ENCODE measurements at regions not wholly inside any gene's neighbourhood (a gene's known extent, or its start where the extent isn't known, plus 50 kb on each side); places are given as distances from the start of the nearest gene placed in this dataset.

- DNase-seq (ENCODE audit: low spot score in 2 of 2): peak; percentile 33 to 70
Observed at GRCh38 chr10:42974693-42975002, 102.2 kb upstream of the RET start.

GRCh38 chr10:42975005-42975493 is 101.8 kb upstream of the RET start:
- no peak for TF ChIP-seq EP300 (IDR thresholded peaks at IDR 0.05)
- TF ChIP-seq POLR2AphosphoS5 (IDR thresholded peaks at IDR 0.05): no peak
- no peak for TF ChIP-seq POLR2A (IDR thresholded peaks at IDR 0.05)
- no peak for TF ChIP-seq CTCF (IDR thresholded peaks at IDR 0.05)
- 60% methylated on average over 1 of the region's 4 CpGs for WGBS
- peaks cover 3% of the 10 kb centered on the region for H3K4me1 ChIP-seq
- DNase-seq (ENCODE audit: low spot score in 2 of 2): peak; percentile 26 to 72
- no peaks in the 10 kb centered on the region for H3K36me3 ChIP-seq
- no peak overlapping the region for H3K4me3 ChIP-seq
- H3K9me3 ChIP-seq: no peaks in the 10 kb centered on the region
- H3K27me3 ChIP-seq: no peaks in the 10 kb centered on the region
- H3K27ac ChIP-seq: no peak overlapping the region

More at GRCh38 chr10:42974693-42975002, 102.2 kb upstream of the RET start:
- 71% methylated on average over 3 of the region's 3 CpGs for WGBS
- H3K36me3 ChIP-seq: no peaks in the 10 kb centered on the region
- H3K27ac ChIP-seq: no peak overlapping the region
- H3K27me3 ChIP-seq: no peaks in the 10 kb centered on the region
- no peaks in the 10 kb centered on the region for H3K4me1 ChIP-seq
- H3K4me3 ChIP-seq: no peak overlapping the region
- no peak for TF ChIP-seq POLR2A (IDR thresholded peaks at IDR 0.05)
- TF ChIP-seq CTCF (IDR thresholded peaks at IDR 0.05): no peak
- TF ChIP-seq EP300 (IDR thresholded peaks at IDR 0.05): no peak
- no peak for TF ChIP-seq POLR2AphosphoS5 (IDR thresholded peaks at IDR 0.05)
- H3K9me3 ChIP-seq: no peaks in the 10 kb centered on the region

- Histone ChIP-seq H3K9me3 (no peaks in the 10 kb centered on the region), H3K27ac (no peak overlapping the region), H3K4me3 (no peak overlapping the region), H3K27me3 (no peaks in the 10 kb centered on the region), H3K36me3 (no peaks in the 10 kb centered on the region), H3K4me1 (peaks cover 4% of the 10 kb centered on the region)
- 80% methylated on average over 15 of the region's 21 CpGs for WGBS
- TF ChIP-seq POLR2A (IDR thresholded peaks at IDR 0.05): no peak
- no peak for TF ChIP-seq CTCF (IDR thresholded peaks at IDR 0.05)
- TF ChIP-seq EP300 (IDR thresholded peaks at IDR 0.05): no peak
- TF ChIP-seq POLR2AphosphoS5 (IDR thresholded peaks at IDR 0.05): no peak
- DNase-seq (ENCODE audit: low spot score in 2 of 2): peak; percentile 44 to 66
Observed at GRCh38 chr10:42975558-42976340, 101.1 kb upstream of the RET start.

GRCh38 chr10:42976351-42977031 is 100.4 kb upstream of the RET start:
- peak; percentile 17 to 65 for DNase-seq (ENCODE audit: low spot score in 2 of 2)
- no peaks in the 10 kb centered on the region for H3K9me3 ChIP-seq
- WGBS: 73% methylated on average over 7 of the region's 7 CpGs
- H3K27me3 ChIP-seq: no peaks in the 10 kb centered on the region
- H3K4me3 ChIP-seq: no peak overlapping the region
- no peaks in the 10 kb centered on the region for H3K36me3 ChIP-seq
- TF ChIP-seq EP300 (IDR thresholded peaks at IDR 0.05): no peak
- TF ChIP-seq POLR2A (IDR thresholded peaks at IDR 0.05): no peak
- TF ChIP-seq POLR2AphosphoS5 (IDR thresholded peaks at IDR 0.05): no peak
- TF ChIP-seq CTCF (IDR thresholded peaks at IDR 0.05): no peak
- H3K27ac ChIP-seq: no peak overlapping the region
- peaks cover 4% of the 10 kb centered on the region for H3K4me1 ChIP-seq

GRCh38 chr10:42977032-42977416 is 99.8 kb upstream of the RET start:
- no peaks in the 10 kb centered on the region for H3K27me3 ChIP-seq
- H3K9me3 ChIP-seq: no peaks in the 10 kb centered on the region
- DNase-seq (ENCODE audit: low spot score in 2 of 2): peak in 1 of 2 donors; percentile 20
- WGBS: 80% methylated on average over 5 of the region's 5 CpGs
- H3K4me3 ChIP-seq: no peak overlapping the region
- TF ChIP-seq CTCF (IDR thresholded peaks at IDR 0.05): no peak
- TF ChIP-seq EP300 (IDR thresholded peaks at IDR 0.05): no peak
- no peak for TF ChIP-seq POLR2A (IDR thresholded peaks at IDR 0.05)
- TF ChIP-seq POLR2AphosphoS5 (IDR thresholded peaks at IDR 0.05): no peak
- no peak overlapping the region for H3K27ac ChIP-seq
- H3K36me3 ChIP-seq: no peaks in the 10 kb centered on the region
- peaks cover 4% of the 10 kb centered on the region for H3K4me1 ChIP-seq

Measured in suprapubic skin (tissue), 4 donors.